D341Med (cell line): ENCODE measurements at regions not wholly inside any gene's neighbourhood (a gene's known extent, or its start where the extent isn't known, plus 50 kb on each side); places are given as distances from the start of the nearest gene placed in this dataset.

ENCODE experiments used
- DNase-seq: peaks from one replicate; pipeline ENCODE4 v3.0.0; 2012; ENCODE audit warnings: low spot score

- no peak for DNase-seq
Observed at GRCh38 chr7:128167791-128168666, 73.0 kb upstream of the LEP start.

- DNase-seq = no peak
Observed at GRCh38 chr7:128168667-128169210, 72.3 kb upstream of the LEP start.

- no peak for DNase-seq
Observed at GRCh38 chr7:128170461-128170860, 70.6 kb upstream of the LEP start.

- no peak for DNase-seq
Observed at GRCh38 chr7:128171342-128171918, 69.6 kb upstream of the LEP start.

- DNase-seq = no peak
Observed at GRCh38 chr7:128172151-128172550, 68.9 kb upstream of the LEP start.

GRCh38 chr7:128172963-128173362, 68.1 kb upstream of the LEP start:
- DNase-seq = no peak

GRCh38 chr7:128174386-128174785, 66.7 kb upstream of the LEP start:
- no peak for DNase-seq

GRCh38 chr7:128176696-128177095, 64.4 kb upstream of the LEP start:
- DNase-seq = no peak

- no peak for DNase-seq
Observed at GRCh38 chr7:128177768-128178550, 63.1 kb upstream of the LEP start.

GRCh38 chr7:128178611-128179010, 62.5 kb upstream of the LEP start:
- no peak for DNase-seq

- no peak for DNase-seq
Observed at GRCh38 chr7:128188396-128189230, 52.5 kb upstream of the LEP start.

GRCh38 chr7:128189231-128189930, 51.7 kb upstream of the LEP start:
- DNase-seq = no peak

- no peak for DNase-seq
Observed at GRCh38 chr7:128190051-128190647, 50.9 kb upstream of the LEP start.

GRCh38 chr7:128191136-128191844, 49.8 kb upstream of the LEP start:
- no peak for DNase-seq
